ENCODE measurements at regions not wholly inside any gene's neighbourhood (a gene's known extent, or its start where the extent isn't known, plus 50 kb on each side); places are given as distances from the start of the nearest gene placed in this dataset.
A peak's percentile ranks its signal among the peaks of the same experiment; 100 is the strongest.
"Not testable (repeated sequence)": the region's sequence is repeated elsewhere in the genome, so short reads cannot be mapped to it uniquely, and the experiment has no call there.

- DNase-seq (ENCODE audit: low read depth in 3 of 3, low spot score in 2 of 3): no peak
These were observed 180.3 kb downstream of the C9orf50 start for GRCh38 chr9:129440435-129441186.

DNA sequence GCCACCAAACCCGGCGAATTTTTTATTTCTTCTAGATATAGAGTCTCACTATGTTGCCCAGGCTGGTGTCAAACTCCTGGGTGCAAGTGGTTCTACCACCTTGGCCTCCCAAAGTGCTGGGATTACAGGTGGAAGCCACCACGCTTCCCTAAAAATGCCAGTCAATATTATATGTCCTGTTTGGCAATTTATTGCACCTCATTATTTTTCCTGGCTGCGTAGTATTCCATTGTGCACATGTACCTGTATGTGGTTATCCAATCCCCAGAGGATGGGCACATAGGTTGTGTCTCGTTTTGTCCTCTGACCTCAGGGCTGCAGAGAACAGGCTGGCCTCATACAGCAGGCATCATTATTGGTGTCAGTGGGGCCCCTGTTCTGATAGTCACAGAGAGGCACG, 181.7 kb downstream of the C9orf50 start:
- DNase-seq (ENCODE audit: low read depth in 3 of 3, low spot score in 2 of 3): no peak

GRCh38 chr9:129437626-129438323, 183.1 kb downstream of the C9orf50 start:
- DNase-seq (ENCODE audit: low read depth in 3 of 3, low spot score in 2 of 3): no peak

DNA sequence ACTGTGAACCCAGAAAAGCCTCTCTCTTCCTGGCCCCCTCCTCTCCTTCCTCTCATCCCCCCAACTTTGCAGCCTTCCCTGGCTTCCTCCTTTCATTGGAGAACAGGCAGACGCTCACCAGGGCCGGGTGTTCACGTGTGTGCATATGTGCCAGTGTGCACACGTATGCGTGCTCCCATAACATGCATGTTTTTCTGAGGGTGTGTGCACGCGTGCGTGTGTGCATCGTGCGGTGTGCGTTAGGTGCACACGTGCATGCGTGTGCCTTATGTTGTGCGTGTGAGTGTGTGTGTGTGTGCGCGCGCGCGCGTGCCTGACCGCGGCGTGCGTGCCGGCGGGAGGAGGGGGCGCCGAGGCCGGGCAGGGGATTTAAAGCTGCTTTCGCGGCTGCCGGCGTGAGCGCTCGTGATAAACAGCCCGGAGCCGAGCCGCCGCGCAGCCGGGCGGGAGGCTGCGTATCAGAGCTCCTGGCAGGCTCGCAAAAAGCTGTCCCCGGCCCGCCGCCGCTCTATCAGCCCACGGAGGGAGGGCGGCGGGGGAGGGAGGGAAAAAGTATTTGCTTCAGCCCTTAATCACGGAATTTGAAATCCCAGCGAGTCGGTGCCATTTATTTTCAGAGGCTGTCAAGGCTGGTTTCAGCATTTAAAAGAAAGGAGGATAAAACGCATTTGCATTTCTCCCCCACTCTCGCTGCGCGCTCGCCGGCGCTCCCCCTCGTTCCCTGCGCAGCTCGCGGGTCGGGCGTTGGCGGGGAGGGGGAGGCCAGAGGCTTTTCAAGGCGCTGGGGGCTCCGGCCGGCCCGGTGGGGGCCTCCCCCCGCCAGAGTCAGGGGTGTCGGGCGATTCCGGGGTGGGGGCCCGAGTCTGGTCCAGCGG, 183.9 kb downstream of the C9orf50 start:
- peak in 1 of 3 donors; percentile 74 for DNase-seq (ENCODE audit: low read depth in 3 of 3, low spot score in 2 of 3)

DNA sequence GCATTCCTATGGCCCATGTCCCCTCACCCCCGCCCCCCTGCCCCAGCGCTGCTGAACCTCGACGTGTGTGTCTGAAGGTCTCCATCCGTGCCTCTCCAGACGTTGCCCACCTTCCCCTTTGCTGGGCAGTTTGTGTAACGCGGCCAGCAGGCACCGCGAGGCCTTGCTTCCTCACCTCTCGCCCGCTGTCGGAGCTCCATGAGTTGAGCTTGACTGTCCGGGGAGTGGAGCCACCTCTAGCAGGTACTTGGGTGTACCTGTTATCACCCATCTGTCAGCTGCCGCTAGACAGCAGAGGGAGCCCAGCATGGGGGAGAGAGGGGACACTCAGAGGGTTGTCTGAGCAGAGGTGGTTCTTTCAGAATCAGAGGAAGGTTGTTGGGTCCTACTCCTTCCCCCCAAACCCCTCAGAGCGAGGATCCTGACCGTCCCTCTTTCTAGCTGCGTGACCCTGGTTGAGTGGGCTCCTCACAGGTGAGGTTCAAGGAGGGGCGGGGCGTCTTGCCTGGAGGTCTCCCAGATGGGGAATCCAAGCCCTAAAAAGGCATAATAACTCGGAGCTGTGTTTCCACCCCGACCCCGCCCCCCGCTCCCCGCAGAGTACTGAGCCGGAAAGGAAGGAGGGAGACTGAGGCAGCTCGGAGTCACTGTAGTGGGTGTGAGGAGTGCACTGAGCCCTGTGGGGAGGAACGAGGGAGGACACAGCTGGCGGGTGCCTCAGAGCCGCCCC, 184.7 kb downstream of the C9orf50 start:
- no peak for DNase-seq (ENCODE audit: low read depth in 3 of 3, low spot score in 2 of 3)

- DNase-seq (ENCODE audit: low read depth in 3 of 3, low spot score in 2 of 3): no peak
These were observed 185.6 kb downstream of the C9orf50 start for GRCh38 chr9:129435291-129435690.

GRCh38 chr9:129434187-129434586, 186.7 kb downstream of the C9orf50 start:
- DNase-seq (ENCODE audit: low read depth in 3 of 3, low spot score in 2 of 3): no peak

DNA sequence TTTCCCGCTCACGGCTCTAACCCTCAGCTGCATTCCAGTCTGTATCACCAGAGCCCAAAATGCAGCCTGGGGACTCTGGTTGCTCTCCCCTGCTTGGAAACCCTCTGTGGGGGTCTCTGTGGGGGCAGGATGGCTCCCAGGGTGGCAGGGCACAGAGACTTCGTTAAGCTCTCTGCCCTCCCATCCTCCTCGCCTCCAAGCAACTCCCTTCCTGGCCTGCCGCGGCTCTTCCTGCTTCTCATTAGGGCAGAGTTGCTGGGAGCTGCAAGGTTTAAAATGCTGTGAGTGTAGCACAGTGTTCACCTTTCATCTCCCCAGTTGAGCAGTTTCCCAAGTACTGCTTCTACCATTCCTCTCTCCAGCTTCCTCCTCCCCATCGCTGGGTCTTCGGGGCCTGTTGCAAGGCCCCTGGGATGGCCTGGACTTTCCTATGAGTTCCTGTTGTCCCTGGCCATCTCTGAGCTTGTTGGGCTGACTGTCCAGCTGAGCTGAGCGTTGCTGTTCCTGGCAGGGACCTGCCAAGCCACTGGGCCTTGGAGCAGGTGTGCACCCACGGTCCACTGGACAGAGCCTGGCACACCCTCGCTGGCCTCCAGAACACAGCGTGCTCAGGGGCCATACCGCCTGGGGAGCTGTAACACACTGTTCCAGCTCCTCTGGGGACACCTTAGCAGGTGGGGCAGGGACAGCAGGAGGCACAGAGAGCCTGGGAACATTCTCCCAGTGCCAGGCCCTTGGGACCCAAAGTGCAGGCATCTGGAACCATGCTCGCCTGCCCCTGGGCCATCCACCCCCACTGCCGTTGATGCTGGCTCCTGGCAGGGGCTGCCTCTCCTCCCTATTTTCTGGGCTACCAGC, 188.4 kb downstream of the C9orf50 start:
- DNase-seq (ENCODE audit: low read depth in 3 of 3, low spot score in 2 of 3): no peak

DNA sequence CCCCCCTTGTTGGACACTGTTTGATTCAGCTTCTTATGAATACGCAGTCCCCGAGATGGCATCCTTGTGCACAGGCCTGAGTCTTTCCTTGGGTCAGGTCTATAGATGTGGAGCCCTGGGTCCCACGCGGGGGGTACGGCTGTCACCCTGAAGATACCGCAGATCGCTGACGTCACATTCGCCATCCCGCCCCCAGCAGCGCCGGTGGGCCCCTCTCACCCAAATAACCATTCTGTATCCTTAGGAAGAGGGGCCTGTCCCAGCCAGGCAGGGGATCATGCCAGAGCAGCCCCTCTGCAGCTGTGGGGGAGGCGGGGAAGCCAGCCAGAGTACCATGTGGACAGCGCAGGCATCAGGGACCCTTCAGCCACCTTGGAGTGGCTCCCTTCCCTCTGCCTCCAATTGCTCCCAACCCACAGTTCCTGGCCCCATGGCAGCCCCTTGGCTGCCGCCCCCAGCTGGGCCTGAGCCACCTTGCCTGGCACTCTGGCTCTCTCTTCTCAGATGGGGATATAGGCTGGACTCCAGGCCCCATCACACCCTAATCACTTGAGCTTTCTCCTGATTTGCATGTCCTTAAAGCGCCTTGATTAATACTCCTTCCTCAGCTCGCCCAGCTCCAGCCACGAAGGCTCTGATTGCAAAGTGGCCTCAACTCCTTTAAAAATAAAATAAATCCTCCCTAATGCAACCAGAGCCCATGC, 189.8 kb downstream of the C9orf50 start:
- no peak for DNase-seq (ENCODE audit: low read depth in 3 of 3, low spot score in 2 of 3)

- DNase-seq (ENCODE audit: low read depth in 3 of 3, low spot score in 2 of 3): no peak
These were observed 191.9 kb downstream of the C9orf50 start for GRCh38 chr9:129428864-129429577.

GRCh38 chr9:129427149-129427548, 193.8 kb downstream of the C9orf50 start:
- no peak for DNase-seq (ENCODE audit: low read depth in 3 of 3, low spot score in 2 of 3)

DNA sequence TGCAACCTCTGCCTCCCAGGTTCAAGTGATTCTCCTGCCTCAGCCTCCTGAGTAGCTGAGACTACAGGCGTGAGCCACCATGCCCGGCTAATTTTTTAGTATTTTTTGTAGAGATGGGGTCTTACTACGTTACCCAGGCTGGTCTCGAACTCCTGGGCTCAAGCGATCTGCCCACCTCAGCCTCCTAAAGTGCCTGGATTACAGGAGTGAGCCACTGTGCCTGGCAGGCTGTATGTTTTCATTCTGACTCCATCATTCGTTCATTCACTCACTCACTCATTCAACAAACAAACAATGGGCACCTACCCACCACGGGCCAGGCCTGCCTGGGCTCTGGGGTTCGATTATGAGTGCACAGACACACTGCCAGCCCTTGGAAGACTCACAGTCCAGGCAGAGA, 197.1 kb downstream of the C9orf50 start:
- DNase-seq (ENCODE audit: low read depth in 3 of 3, low spot score in 2 of 3): not testable (repeated sequence)

DNA sequence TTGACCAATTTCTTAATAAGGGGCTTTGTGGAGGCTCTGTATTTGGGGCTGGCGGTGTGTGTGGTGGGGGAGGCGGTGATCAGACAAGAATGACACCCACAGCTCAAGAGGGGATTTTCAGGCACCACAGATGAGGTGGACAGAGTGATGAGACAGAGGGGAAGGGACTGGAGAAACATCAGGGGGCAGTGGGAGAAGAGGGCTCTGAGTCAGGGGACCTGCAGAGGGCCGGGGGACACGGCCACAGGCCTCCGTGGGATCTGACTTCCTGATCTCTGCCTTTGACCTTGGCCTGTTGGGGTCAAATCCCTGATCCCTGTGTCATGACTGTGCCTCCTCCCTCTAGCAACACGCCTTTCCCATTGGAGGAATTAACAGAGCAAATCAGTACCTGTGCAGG, 197.7 kb downstream of the C9orf50 start:
- no peak for DNase-seq (ENCODE audit: low read depth in 3 of 3, low spot score in 2 of 3)

DNA sequence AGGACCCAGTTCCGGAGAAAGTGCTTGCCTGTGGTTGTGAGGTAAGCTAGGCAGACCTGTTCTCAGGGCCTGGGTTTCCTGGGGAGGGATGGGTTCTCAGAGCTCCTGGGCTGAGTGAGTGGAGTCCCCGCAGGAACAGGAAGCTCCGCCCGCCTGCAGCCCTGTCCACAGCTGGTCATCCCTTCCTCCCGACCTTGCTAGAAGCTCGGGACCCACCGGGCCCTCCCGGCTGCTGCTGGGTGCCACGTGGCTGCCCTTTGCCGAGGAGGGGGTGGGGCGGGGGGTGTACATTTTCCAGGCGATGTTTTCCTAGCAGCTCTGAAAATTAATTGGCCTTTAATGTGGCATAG, 198.1 kb downstream of the C9orf50 start:
- DNase-seq (ENCODE audit: low read depth in 3 of 3, low spot score in 2 of 3): no peak

DNA sequence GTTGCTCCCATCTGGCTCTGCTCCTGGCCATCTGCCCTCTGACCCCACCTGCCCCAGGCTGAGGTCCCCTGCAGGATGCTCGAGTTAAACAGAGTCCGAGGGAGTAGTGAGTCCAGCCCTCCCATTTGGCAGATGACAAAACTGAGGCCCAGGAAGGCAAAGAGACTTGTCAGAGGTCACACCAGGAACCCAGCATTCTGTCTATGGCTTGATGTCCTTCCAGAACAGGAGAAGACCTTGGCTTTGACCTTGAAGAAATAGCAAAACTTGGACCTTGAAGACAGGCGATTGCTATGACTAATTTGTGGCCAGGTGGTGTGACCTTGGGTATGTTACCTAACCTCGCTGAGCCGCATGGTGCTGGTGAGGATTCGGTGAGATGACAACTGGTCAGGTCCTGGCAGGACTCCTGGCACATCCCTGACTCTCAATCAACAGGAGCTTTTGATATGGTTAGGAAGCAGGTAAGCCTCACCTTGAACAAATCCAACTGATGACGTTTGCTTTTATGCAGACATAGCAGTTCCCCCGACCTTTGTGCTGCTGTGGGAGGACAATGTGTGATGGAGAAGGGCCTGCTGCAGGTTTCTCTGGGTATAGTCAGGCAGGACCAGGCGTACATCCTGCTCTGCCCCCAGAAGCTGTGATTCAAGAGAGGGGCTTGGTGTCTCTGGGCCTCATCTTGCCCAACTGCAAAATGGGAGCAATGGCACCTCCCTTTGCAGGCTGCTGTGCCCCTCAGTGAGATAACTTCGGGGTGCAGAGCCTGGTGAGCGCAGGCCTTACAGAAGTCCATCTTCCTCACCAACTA, 198.7 kb downstream of the C9orf50 start:
- DNase-seq (ENCODE audit: low read depth in 3 of 3, low spot score in 2 of 3): no peak

DNA sequence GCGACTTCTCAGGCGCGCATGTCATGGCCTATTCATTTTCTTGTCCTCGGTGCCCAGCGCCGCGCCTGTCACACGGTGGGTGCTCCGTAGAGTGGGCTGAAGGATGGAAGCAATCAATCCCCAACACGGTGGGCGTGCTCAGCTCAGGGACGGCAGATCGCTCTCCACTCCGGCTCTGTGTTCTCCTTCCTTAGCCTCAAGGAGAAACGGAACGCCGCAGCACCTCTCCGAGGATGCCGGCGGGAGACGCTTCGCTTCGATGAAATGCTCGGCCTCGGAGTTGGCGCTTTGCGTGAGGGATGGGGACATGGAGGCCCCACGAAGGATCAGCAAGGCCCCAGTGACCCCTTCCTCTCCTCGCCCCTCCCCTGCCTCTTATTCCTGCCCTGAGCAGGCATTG, 199.5 kb downstream of the C9orf50 start:
- no peak for DNase-seq (ENCODE audit: low read depth in 3 of 3, low spot score in 2 of 3)

DNA sequence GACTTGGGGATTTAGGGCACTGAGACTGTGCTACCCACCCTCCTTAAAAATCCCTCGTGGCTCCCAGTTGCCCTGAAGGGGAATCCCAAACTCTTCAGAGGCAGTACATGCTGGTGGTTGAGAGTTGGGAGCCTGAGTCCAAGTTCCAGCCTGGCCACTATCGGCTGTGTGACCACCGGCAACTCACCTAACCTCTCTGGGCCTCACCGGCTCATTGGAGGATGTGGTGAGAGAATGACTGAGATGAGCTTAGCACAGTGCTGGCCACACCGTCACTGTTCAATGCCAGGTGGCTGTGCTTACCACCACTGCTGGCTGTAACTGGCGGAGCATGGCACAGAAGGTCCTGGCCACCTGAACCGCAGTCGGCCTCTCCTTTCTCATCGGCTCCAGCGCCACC, 200.2 kb downstream of the C9orf50 start:
- DNase-seq (ENCODE audit: low read depth in 3 of 3, low spot score in 2 of 3): no peak

GRCh38 chr9:129419382-129419899, 201.5 kb downstream of the C9orf50 start:
- no peak for DNase-seq (ENCODE audit: low read depth in 3 of 3, low spot score in 2 of 3)

Measured in right renal cortex interstitium (tissue), 3 donors.